GM21528 (cell line): ENCODE measurements at regions not wholly inside any gene's neighbourhood (a gene's known extent, or its start where the extent isn't known, plus 50 kb on each side); places are given as distances from the start of the nearest gene placed in this dataset.
"Not testable (repeated sequence)": the region's sequence is repeated elsewhere in the genome, so short reads cannot be mapped to it uniquely, and the experiment has no call there.

ENCODE experiments used
- ATAC-seq: cut with Tn5 transposase; IDR thresholded peaks from one replicate; pipeline ENCODE4 v1.9.1; 2021; ENCODE audit warnings: mild to moderate bottlenecking, moderate library complexity; ENCODE audit not compliant: unreplicated experiment, low FRiP score

GRCh38 chr5:40233268-40233667, 446.4 kb upstream of the PTGER4 start:
- no peak for ATAC-seq

- no peak for ATAC-seq
These were observed 451.8 kb upstream of the PTGER4 start for GRCh38 chr5:40227931-40228330.

GRCh38 chr5:40227366-40227765, 452.3 kb upstream of the PTGER4 start:
- no peak for ATAC-seq

GRCh38 chr5:40226906-40227305, 452.8 kb upstream of the PTGER4 start:
- no peak for ATAC-seq

- ATAC-seq, result not testable (repeated sequence)
These were observed 454.6 kb upstream of the PTGER4 start for GRCh38 chr5:40225147-40225546.

- peak; percentile 33 for ATAC-seq
These were observed 455.3 kb upstream of the PTGER4 start for GRCh38 chr5:40224421-40224820.

GRCh38 chr5:40223884-40224402, 455.8 kb upstream of the PTGER4 start:
- ATAC-seq, result peak; percentile 53

GRCh38 chr5:40221796-40222195, 457.9 kb upstream of the PTGER4 start:
- ATAC-seq, result no peak

GRCh38 chr5:40221255-40221654, 458.5 kb upstream of the PTGER4 start:
- no peak for ATAC-seq

- ATAC-seq, result no peak
These were observed 459.5 kb upstream of the PTGER4 start for GRCh38 chr5:40220260-40220659.

GRCh38 chr5:40217553-40217952, 462.2 kb upstream of the PTGER4 start:
- no peak for ATAC-seq

- no peak for ATAC-seq
These were observed 469.0 kb upstream of the PTGER4 start for GRCh38 chr5:40210694-40211093.

GRCh38 chr5:40206030-40206429, 473.7 kb upstream of the PTGER4 start:
- no peak for ATAC-seq

GRCh38 chr5:40204144-40204543, 475.6 kb upstream of the PTGER4 start:
- ATAC-seq, result no peak

- ATAC-seq, result no peak
These were observed 476.8 kb upstream of the PTGER4 start for GRCh38 chr5:40202814-40203440.

- no peak for ATAC-seq
These were observed 481.0 kb upstream of the PTGER4 start for GRCh38 chr5:40198736-40199135.

- ATAC-seq, result not testable (repeated sequence)
These were observed 484.1 kb upstream of the PTGER4 start for GRCh38 chr5:40195574-40195973.

GRCh38 chr5:40191150-40191549, 488.6 kb upstream of the PTGER4 start:
- ATAC-seq, result no peak

GRCh38 chr5:40172721-40173120, 507.0 kb upstream of the PTGER4 start:
- ATAC-seq, result no peak

GRCh38 chr5:40171971-40172370, 507.7 kb upstream of the PTGER4 start:
- ATAC-seq, result no peak

- ATAC-seq, result no peak
These were observed 512.4 kb upstream of the PTGER4 start for GRCh38 chr5:40167283-40167682.

GRCh38 chr5:40166802-40167201, 512.9 kb upstream of the PTGER4 start:
- ATAC-seq, result no peak
